ENCODE measurements at regions not wholly inside any gene's neighbourhood (a gene's known extent, or its start where the extent isn't known, plus 50 kb on each side); places are given as distances from the start of the nearest gene placed in this dataset.

- TF ChIP-seq, protein P1, sequence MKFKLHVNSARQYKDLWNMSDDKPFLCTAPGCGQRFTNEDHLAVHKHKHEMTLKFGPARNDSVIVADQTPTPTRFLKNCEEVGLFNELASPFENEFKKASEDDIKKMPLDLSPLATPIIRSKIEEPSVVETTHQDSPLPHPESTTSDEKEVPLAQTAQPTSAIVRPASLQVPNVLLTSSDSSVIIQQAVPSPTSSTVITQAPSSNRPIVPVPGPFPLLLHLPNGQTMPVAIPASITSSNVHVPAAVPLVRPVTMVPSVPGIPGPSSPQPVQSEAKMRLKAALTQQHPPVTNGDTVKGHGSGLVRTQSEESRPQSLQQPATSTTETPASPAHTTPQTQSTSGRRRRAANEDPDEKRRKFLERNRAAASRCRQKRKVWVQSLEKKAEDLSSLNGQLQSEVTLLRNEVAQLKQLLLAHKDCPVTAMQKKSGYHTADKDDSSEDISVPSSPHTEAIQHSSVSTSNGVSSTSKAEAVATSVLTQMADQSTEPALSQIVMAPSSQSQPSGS (CRISPR knock-in tag; IDR thresholded peaks at IDR 0.05; ENCODE audit: borderline replicate concordance, low read depth): no peak
- TF ChIP-seq, protein P2, sequence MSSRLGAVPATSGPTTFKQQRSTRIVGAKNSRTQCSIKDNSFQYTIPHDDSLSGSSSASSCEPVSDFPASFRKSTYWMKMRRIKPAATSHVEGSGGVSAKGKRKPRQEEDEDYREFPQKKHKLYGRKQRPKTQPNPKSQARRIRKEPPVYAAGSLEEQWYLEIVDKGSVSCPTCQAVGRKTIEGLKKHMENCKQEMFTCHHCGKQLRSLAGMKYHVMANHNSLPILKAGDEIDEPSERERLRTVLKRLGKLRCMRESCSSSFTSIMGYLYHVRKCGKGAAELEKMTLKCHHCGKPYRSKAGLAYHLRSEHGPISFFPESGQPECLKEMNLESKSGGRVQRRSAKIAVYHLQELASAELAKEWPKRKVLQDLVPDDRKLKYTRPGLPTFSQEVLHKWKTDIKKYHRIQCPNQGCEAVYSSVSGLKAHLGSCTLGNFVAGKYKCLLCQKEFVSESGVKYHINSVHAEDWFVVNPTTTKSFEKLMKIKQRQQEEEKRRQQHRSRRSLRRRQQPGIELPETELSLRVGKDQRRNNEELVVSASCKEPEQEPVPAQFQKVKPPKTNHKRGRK (CRISPR knock-in tag; IDR thresholded peaks at IDR 0.05; ENCODE audit: borderline replicate concordance): no peak
Observed at GRCh38 chr6:85389151-85389797, 60.6 kb upstream of the NT5E start (continued).

DNA sequence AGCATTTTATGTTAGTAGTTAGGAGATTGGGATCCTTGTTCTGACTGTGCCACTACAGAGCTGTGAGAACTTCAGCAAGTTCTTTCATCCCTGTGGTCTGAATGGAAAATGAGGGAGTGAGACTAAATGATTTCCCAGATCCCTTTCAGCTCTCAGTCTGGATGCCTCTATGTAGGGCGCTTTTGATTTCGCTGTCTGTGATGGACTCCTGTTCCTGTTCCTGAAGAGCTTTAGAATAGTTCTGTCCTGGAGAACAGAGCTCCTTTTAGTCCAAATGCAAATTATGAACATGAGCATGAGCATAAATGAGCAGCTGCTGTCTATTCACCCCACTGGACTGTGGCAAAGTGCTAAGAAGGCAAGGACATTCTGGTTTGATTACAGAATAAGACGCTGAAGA lies 61.4 kb upstream of the NT5E start:
- no peak for ATAC-seq
- Mint-ChIP-seq H3K27ac (no peak overlapping the region), H3K4me1 (no peaks in the 10 kb centered on the region), H3K36me3 (no peaks in the 10 kb centered on the region), H3K27me3 (ENCODE audit: low read depth) (no peaks in the 10 kb centered on the region), H3K9me3 (no peaks in the 10 kb centered on the region), H3K4me3 (no peak overlapping the region)
- CTCF ChIA-PET: interaction anchor here (1.1 kb wide), 1 partner anchor 34 kb away, joined by 3 read pairs; no protein-coding TSS in a partner anchor
- TF ChIP-seq NR1H2 (CRISPR knock-in tag; IDR thresholded peaks at IDR 0.05) (no peak), NR2C2 (CRISPR knock-in tag; IDR thresholded peaks at IDR 0.05) (no peak), CREM (CRISPR knock-in tag; IDR thresholded peaks at IDR 0.05) (no peak), ZNF671 (CRISPR knock-in tag; IDR thresholded peaks at IDR 0.05) (no peak), EMX1 (CRISPR knock-in tag; IDR thresholded peaks at IDR 0.05) (no peak), SOX15 (CRISPR knock-in tag; IDR thresholded peaks at IDR 0.05) (no peak)
- TF ChIP-seq, protein P3, sequence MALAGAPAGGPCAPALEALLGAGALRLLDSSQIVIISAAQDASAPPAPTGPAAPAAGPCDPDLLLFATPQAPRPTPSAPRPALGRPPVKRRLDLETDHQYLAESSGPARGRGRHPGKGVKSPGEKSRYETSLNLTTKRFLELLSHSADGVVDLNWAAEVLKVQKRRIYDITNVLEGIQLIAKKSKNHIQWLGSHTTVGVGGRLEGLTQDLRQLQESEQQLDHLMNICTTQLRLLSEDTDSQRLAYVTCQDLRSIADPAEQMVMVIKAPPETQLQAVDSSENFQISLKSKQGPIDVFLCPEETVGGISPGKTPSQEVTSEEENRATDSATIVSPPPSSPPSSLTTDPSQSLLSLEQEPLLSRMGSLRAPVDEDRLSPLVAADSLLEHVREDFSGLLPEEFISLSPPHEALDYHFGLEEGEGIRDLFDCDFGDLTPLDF (CRISPR knock-in tag; IDR thresholded peaks at IDR 0.05): no peak
- TF ChIP-seq, protein P4, sequence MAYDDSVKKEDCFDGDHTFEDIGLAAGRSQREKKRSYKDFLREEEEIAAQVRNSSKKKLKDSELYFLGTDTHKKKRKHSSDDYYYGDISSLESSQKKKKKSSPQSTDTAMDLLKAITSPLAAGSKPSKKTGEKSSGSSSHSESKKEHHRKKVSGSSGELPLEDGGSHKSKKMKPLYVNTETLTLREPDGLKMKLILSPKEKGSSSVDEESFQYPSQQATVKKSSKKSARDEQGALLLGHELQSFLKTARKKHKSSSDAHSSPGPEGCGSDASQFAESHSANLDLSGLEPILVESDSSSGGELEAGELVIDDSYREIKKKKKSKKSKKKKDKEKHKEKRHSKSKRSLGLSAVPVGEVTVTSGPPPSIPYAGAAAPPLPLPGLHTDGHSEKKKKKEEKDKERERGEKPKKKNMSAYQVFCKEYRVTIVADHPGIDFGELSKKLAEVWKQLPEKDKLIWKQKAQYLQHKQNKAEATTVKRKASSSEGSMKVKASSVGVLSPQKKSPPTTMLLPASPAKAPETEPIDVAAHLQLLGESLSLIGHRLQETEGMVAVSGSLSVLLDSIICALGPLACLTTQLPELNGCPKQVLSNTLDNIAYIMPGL (CRISPR knock-in tag; IDR thresholded peaks at IDR 0.05): no peak
- POLR2A ChIA-PET: no interaction called here
- no peak for DNase-seq (ENCODE audit: low spot score)

DNA sequence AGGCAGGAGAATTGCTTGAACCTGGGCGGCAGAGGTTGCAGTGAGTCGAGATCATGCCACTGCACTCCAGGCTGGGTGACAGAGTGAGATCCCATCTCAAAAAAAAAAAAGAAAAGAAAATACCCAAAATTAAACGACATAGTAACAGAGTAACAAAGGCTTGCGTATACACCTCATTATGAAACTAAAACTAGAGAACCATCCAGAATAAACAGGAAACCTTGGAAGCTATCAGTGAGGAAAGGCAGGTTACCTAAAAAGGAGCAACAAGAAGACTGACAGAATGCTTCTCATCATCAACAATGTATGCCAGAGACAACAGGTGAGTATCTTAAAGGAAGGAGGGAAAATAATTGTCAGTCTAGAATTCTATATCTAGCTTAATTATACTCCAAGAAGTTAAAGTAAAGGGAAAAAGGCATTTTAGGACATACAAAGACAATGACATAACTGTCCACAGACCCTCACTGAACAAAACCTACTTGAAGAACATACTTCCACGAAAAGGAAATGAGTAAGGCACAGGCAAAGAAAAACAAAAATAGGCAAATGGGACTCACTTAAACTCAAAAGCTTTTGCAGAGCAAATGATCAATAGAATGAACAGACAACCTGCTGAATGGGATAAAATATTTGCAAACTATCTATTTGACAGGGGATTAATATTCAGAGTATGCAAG lies 64.1 kb upstream of the NT5E start:
- POLR2A ChIA-PET: no interaction called here
- CTCF ChIA-PET: no interaction called here
- DNase-seq (ENCODE audit: low spot score) (no peak), ATAC-seq (no peak)
- H3K36me3 Mint-ChIP-seq: no peaks in the 10 kb centered on the region
- no peaks in the 10 kb centered on the region for H3K27me3 Mint-ChIP-seq (ENCODE audit: low read depth)
- H3K4me3 Mint-ChIP-seq: no peak overlapping the region
- 0 out of 2 replicates have a peak, but pooled peaks cover 3% of the 10 kb centered on the region for H3K9me3 Mint-ChIP-seq
- no peak overlapping the region for H3K27ac Mint-ChIP-seq
- TF ChIP-seq NR3C1 (CRISPR knock-in tag; conservative IDR thresholded peaks at IDR 0.05; ENCODE audit: low read depth) (no peak), CTCF (IDR thresholded peaks at IDR 0.05) (no peak), FOXP4 (CRISPR knock-in tag; IDR thresholded peaks at IDR 0.05) (no peak), CDX4 (CRISPR knock-in tag; IDR thresholded peaks at IDR 0.05; ENCODE audit: borderline replicate concordance) (no peak), ESRRA (CRISPR knock-in tag; IDR thresholded peaks at IDR 0.05; ENCODE audit: borderline replicate concordance) (no peak), GABPB1 (CRISPR knock-in tag; IDR thresholded peaks at IDR 0.05) (no peak), RELA (CRISPR knock-in tag; IDR thresholded peaks at IDR 0.05; ENCODE audit: borderline replicate concordance) (no peak), ZNF416 (CRISPR knock-in tag; IDR thresholded peaks at IDR 0.05) (no peak)
- TF ChIP-seq, protein P5, sequence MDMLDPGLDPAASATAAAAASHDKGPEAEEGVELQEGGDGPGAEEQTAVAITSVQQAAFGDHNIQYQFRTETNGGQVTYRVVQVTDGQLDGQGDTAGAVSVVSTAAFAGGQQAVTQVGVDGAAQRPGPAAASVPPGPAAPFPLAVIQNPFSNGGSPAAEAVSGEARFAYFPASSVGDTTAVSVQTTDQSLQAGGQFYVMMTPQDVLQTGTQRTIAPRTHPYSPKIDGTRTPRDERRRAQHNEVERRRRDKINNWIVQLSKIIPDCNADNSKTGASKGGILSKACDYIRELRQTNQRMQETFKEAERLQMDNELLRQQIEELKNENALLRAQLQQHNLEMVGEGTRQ (CRISPR knock-in tag; IDR thresholded peaks at IDR 0.05): no peak
- no peaks in the 10 kb centered on the region for H3K4me1 Mint-ChIP-seq

All from WTC11 (cell line).